T-helper 2 cell treated with Interferon-gamma antibody and Interleukin-4, amounts not matched to agents 5 μg/mL and 100 μg/mL, for 36 hours (primary cell): ENCODE measurements at regions not wholly inside any gene's neighbourhood (a gene's known extent, or its start where the extent isn't known, plus 50 kb on each side); places are given as distances from the start of the nearest gene placed in this dataset.

Experiments used
- DNase-seq: peaks from one replicate; pipeline ENCODE4 v3.0.0; 2021; ENCODE audit warnings: low spot score
- H3K27ac Mint-ChIP-seq: one replicate; pipeline ENCODE4 v1.8.0; 2021; ENCODE audit warnings: mild to moderate bottlenecking, mixed read lengths
- H3K27me3 Mint-ChIP-seq: one replicate; pipeline ENCODE4 v1.8.0; 2021; ENCODE audit warnings: low read depth, mixed read lengths
- H3K36me3 Mint-ChIP-seq: one replicate; pipeline ENCODE4 v1.8.0; 2021; ENCODE audit warnings: low read depth, mixed read lengths
- H3K4me1 Mint-ChIP-seq: one replicate; pipeline ENCODE4 v1.8.0; 2021; ENCODE audit warnings: low read depth, mixed read lengths
- H3K4me3 Mint-ChIP-seq: one replicate; pipeline ENCODE4 v1.8.0; 2022; ENCODE audit warnings: mild to moderate bottlenecking, moderate library complexity, mixed read lengths
- H3K9me3 Mint-ChIP-seq: one replicate; pipeline ENCODE4 v1.8.0; 2021; ENCODE audit warnings: mixed read lengths

DNA sequence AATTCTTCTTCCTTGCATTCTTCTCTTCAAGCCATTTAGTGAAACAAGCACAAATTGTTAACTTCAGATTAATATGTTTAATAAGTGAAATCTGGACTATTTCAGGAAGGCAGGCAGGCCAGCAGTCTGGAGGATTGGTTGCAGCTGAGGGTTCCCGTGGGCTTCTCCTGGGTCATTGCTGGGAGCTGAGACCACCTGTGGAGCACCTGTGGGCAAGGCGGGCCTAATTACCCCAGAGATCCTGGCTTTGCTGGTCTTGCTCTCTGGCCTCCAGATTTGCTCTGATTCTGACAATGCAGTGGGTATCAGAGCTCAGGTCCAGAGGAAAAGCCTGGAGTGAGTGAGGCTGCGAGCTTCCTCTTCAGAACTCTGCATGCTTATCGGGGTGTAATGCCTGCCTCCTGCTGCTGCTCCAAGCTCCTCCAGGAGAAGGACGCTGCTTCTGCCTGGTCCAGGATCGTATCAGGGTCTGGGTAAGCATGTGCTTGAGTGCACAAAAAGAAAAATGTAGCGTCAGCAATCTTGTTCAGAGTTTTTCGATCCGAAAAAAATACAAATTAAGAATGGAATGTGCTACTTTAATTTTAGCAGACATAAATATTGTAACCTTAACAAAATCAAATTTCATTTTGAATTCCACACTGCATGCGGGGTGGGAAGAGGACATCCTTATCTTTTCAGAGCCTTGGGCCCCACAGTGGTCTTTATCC, 93.8 kb downstream of the TMEM30B start:
- Mint-ChIP-seq H3K36me3 (no peaks in the 10 kb centered on the region), H3K9me3 (no peaks in the 10 kb centered on the region), H3K4me1 (peaks cover 23% of the 10 kb centered on the region), H3K27ac (no peak overlapping the region), H3K27me3 (peaks cover 34% of the 10 kb centered on the region), H3K4me3 (no peak overlapping the region)
- no peak for DNase-seq

DNA sequence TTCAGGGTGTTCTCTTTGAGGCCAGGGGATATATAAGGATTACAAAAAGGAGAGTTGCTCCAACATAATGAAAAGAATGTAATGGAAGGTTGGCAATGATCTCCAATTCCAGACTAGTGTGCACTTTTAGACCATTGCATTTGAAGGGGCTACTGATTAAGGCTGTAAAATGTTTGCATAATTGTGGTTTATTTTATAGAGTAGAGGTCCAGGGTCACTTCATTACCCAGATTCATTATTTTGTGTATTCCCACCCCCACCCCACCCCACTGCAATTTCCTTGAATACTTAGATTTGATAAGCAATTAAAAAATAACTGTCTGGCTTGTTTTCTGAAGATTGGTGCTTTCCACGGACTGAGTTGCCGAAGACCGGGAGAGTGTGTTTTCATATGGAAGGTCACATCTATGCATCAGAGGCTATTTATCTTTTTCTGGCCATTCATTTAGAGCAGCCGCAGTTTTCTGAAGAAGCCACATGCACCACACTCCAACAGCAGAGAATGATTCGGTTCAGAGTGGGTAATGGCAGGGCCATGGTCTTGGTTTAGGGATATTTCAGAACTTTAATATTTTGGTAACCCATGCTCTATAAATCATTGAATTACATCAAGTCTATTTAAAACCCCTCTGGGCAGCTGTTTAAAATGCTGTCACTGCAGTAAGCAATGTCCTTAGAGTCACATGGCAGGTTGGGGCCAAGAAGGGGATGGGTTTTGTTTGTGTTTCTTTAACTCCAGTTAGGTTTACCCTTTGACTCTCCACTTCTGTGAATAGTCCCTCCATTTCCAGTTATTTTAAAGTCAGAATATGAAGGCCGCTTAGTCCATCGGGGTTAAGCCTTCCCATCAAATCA, 94.6 kb downstream of the TMEM30B start:
- no peaks in the 10 kb centered on the region for H3K36me3 Mint-ChIP-seq
- H3K4me1 Mint-ChIP-seq, result peaks cover 23% of the 10 kb centered on the region
- no peak overlapping the region for H3K27ac Mint-ChIP-seq
- no peaks in the 10 kb centered on the region for H3K9me3 Mint-ChIP-seq
- no peak overlapping the region for H3K4me3 Mint-ChIP-seq
- no peak for DNase-seq
- H3K27me3 Mint-ChIP-seq, result peaks cover 27% of the 10 kb centered on the region

DNA sequence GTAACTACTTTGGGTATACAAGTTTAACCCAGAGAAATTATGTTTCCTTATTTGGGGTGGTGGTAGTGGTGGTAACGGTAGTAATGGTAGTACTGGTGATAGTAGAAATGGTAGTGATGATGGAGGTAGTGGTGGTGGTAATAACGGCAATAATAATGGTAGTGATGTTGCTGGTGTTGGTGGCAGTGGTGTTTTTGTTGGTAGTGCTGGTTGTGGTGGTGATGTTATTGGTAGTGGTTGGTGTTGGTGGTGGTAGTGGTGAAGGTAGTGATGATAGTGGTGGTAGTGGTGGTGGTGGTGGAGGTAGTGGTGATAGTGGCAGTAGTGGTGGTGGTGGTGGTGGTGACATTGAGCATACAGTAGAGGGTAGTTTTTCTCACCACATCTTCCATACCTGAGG, 95.6 kb downstream of the TMEM30B start:
- Mint-ChIP-seq H3K4me1 (peaks cover 23% of the 10 kb centered on the region), H3K36me3 (no peaks in the 10 kb centered on the region), H3K9me3 (no peaks in the 10 kb centered on the region), H3K27ac (no peak overlapping the region), H3K4me3 (no peak overlapping the region), H3K27me3 (peaks cover 20% of the 10 kb centered on the region)
- DNase-seq, result no peak

DNA sequence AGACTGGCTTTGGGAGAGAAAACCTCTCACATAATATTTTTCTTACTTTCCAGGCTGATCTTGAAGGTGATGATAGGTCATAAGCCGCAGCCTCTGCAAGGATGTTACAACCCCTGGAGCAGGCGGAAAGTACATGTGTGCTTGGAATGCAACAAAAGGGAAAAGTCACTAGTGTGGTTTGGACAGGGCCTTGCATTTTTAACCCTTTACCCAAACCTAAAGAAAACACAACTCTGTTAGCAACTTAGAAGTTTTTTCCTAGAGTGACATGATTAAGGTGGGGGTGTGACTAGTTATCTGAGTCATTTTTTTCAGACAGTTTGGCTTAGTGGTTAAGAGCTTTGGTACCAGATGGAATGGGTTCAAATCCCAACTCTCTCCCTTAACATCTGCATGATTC, 97.0 kb downstream of the TMEM30B start:
- H3K36me3 Mint-ChIP-seq, result no peaks in the 10 kb centered on the region
- no peak for DNase-seq
- no peak overlapping the region for H3K27ac Mint-ChIP-seq
- H3K4me1 Mint-ChIP-seq, result peaks cover 17% of the 10 kb centered on the region
- H3K27me3 Mint-ChIP-seq, result peaks cover 7% of the 10 kb centered on the region
- H3K4me3 Mint-ChIP-seq, result no peak overlapping the region
- no peaks in the 10 kb centered on the region for H3K9me3 Mint-ChIP-seq

DNA sequence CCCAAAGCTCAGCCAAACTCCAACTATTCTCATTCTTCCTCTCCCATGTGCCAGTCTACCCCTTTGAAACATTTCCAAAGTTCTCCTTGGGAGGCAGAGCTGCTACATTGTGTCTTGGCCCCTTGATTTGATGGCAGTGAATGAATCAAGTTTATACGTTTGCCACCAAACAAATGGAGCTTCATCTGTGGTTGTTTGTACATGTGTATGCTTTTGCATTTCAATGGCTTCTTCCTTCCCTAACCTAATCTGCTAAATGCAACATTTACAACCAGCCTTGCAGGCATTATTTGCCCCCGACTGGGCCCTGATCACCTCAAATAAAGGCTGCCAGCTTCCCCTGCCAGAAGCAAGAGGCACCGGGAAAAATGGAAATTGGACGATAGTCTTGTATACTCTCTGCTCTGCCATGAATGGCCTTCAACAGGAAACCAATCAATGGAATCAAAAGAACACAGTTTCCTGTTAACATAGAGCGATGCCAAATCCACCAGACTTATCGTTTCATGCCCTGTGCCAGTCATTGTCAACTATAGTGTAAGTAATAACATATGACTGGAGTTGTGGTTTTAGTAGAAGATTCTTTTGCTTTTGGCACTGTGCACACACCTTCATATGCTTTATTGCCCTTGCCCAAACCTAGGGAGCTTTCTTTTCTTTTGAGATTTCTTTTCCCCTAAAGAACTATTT, 97.8 kb downstream of the TMEM30B start:
- H3K9me3 Mint-ChIP-seq, result no peaks in the 10 kb centered on the region
- H3K27me3 Mint-ChIP-seq, result peaks cover 6% of the 10 kb centered on the region
- DNase-seq, result no peak
- peaks cover 2% of the 10 kb centered on the region for H3K36me3 Mint-ChIP-seq
- H3K27ac Mint-ChIP-seq, result no peak overlapping the region
- H3K4me1 Mint-ChIP-seq, result peaks cover 22% of the 10 kb centered on the region
- no peak overlapping the region for H3K4me3 Mint-ChIP-seq

DNA sequence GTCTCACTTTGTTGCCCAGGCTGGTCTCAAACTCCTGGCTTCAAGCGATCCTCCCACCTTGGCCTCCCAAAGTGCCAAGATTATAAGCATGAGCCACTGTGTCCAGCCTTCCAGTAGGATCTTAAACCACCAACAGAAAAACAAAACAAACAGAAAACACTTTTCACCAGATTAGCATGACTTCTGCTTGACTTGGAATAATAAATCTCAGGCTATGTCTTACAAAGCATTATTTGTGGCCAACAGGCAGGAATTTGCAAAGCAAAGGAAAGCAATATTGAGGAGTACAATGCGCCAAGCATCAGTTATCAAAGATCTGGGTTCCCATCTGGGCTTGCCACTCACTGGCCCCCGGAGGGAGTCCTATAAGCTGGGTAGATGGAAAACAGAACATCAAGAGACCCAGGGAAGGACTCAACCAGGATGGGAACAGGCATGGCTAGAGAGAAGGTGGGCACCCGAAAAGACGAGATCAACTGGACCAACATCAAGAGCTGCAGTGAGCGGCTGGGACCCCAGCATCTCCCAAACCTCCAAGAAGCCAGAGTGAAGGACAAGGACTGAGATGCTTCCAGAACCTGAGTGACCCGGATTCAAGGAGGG, 101.2 kb downstream of the TMEM30B start:
- Mint-ChIP-seq H3K9me3 (no peaks in the 10 kb centered on the region), H3K36me3 (peaks cover 2% of the 10 kb centered on the region), H3K27me3 (no peaks in the 10 kb centered on the region), H3K27ac (no peak overlapping the region), H3K4me1 (peaks cover 34% of the 10 kb centered on the region), H3K4me3 (no peak overlapping the region)
- DNase-seq, result no peak

DNA sequence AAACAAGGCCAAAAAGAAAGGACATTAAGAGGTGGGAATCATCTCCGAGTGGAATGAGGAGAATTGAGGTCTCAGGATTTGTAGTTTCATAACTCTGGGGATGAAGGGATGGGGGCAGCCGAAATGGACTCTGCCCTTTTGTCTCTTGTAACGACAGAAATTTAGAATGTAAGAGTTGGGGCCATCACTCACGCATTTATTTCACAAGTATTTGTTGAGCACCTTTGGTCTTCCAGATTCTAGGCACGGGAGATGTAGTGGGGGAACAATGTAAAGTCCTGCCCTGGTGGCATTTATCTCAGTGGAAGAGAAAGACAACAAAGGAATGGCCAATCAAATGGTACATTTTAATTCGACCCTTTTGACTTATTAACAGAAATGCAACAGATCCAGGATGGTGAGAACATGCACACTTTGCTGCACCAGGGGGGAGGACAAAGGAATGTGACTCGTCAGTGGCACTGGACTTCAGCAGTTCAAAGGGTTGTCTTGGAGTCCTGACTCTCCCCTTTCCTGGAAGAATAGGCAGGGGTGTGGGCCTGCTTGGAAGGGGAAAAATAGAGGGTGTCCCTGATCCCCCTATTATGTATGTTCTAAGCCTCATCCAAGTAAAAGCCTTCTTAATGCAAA, 102.0 kb downstream of the TMEM30B start:
- H3K4me3 Mint-ChIP-seq, result peak overlapping the region; percentile 71
- no peak for DNase-seq
- H3K27me3 Mint-ChIP-seq, result no peaks in the 10 kb centered on the region
- peak overlapping the region; percentile 49 for H3K27ac Mint-ChIP-seq
- H3K9me3 Mint-ChIP-seq, result no peaks in the 10 kb centered on the region
- peaks cover 37% of the 10 kb centered on the region for H3K4me1 Mint-ChIP-seq
- peaks cover 2% of the 10 kb centered on the region for H3K36me3 Mint-ChIP-seq

DNA sequence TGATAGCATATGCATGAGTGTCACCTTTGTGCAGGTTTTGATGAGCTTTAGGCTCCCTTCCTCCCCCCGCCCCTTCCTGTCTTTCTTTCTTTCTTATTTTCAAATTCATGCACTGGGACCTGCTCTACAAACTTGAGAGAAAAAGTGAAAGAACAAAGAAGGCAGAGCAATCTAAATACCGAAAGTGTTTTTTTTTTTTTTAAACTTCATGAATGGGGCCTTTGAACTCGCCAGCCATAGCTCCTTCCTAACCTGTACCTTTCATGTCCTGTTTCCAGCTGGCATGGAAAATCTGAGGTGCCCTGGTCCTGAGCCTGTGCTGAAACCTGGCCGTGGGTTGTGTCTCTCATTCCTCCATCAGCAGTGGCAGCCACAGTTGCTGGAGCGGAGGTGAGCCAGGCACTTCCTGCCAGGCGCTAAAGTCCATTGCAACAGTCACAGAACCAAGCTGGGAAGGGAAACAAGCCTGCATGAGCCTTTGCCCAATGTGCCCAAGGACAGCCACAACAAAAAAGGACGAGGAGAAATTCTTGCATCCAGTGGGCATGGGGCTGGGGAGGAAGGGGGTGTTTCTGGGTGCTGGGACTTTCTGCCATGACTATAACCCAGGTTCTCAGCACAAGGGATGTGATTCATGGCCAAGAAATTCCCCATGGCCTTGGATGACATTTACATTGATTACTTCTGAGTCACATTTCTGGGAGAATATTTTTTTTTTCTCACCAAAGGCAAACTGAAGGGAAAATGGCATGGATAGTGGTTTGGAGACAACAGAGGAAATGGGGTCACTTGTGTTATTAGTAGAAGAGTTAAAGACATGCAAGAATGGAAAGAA, 102.7 kb downstream of the TMEM30B start:
- H3K4me1 Mint-ChIP-seq, result peaks cover 32% of the 10 kb centered on the region
- peak overlapping the region; percentile 74 for H3K27ac Mint-ChIP-seq
- no peaks in the 10 kb centered on the region for H3K27me3 Mint-ChIP-seq
- H3K36me3 Mint-ChIP-seq, result peaks cover 2% of the 10 kb centered on the region
- peak overlapping the region; percentile 71 for H3K4me3 Mint-ChIP-seq
- peak; percentile 62 for DNase-seq
- H3K9me3 Mint-ChIP-seq, result no peaks in the 10 kb centered on the region

DNA sequence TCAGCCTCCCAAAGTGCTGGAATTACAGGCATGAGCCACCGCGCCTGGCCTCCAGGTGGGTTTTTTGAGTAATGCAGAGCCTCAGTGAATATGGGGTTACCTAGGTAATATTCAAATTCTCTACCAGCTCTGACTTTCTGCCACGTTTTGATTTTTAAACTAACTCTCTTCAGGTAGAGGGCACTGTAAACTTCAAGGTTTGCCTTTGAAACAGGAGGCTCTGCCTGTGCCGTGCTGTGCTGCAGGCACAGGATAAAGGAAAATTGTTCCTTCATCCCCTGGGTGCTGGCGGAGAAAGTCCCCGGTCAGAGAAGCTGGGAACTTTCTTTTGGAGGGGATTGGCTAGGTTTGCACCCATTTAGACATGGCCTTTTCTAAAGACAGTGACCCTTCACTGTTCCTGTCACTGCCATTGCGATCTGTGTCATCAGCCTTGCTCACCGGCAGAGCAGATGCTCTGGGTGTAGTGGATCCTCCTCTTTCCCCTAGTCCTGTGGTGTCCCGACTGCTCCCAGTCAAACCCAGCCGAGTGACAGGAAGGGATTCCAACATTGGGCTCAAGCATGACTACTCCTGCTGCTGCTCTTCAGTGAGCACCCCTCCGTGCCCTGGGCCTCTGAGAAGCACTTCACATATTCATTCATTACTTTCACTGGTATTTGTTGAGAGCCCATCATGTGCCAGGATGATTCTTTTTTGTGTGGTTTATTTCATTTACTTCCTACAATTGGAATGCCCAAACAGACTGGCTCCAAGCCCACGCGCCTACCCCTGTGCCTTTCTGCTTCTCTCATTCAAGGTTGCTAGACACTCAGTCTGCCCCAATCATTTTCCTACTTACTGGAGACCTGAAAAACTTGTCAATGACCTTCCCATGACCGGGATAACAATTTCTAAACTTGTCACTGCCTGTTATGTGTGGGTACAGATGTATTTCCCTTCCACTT, 103.6 kb downstream of the TMEM30B start:
- H3K4me1 Mint-ChIP-seq, result peaks cover 27% of the 10 kb centered on the region
- peaks cover 4% of the 10 kb centered on the region for H3K36me3 Mint-ChIP-seq
- peaks cover 8% of the 10 kb centered on the region for H3K9me3 Mint-ChIP-seq
- no peak for DNase-seq
- peak overlapping the region; percentile 71 for H3K4me3 Mint-ChIP-seq
- H3K27ac Mint-ChIP-seq, result peak overlapping the region; percentile 74
- no peaks in the 10 kb centered on the region for H3K27me3 Mint-ChIP-seq

DNA sequence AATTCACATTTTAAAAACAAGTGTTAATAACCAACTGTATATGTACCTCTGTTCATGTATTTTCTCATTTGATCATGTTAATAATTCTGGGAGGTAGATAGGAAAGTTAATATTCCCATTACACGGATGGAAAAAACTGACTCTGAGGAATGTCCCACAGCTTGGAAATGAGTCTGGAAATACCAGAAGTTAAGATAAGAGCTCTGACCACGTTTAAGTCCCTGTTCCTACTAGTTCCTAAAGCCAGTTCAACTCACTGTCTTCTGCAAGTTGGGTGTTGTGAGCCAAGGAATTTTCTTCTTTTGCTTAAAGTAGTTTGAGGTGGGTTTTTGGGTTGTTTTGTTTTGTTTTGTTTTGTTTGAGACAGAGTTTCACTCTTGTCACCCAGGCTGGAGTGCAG, 104.5 kb downstream of the TMEM30B start:
- peaks cover 4% of the 10 kb centered on the region for H3K36me3 Mint-ChIP-seq
- H3K27ac Mint-ChIP-seq, result no peak overlapping the region
- H3K4me1 Mint-ChIP-seq, result peaks cover 27% of the 10 kb centered on the region
- DNase-seq, result no peak
- H3K9me3 Mint-ChIP-seq, result peaks cover 11% of the 10 kb centered on the region
- H3K27me3 Mint-ChIP-seq, result no peaks in the 10 kb centered on the region
- no peak overlapping the region for H3K4me3 Mint-ChIP-seq

DNA sequence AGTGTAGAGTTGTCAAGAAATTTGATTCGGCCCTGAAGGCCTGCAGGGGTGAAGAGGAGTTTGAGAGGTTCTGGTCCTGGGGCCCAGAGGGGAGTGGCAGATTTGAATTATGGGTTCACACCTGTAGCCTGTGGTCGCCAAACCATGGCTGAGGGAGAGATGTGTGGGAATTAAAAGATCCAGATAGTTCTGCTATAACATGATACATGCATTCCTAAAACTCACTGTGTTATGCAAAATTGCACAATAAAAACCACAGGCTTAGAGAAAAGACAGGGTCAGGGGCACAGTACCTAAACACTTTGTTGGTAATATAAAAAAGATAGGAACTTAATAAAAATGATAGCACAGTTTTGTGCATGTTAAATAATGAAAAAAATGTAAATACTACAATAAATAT, 106.2 kb downstream of the TMEM30B start:
- Mint-ChIP-seq H3K9me3 (peaks cover 12% of the 10 kb centered on the region), H3K4me3 (peak overlapping the region; percentile 0), H3K4me1 (peaks cover 27% of the 10 kb centered on the region), H3K27me3 (no peaks in the 10 kb centered on the region), H3K27ac (peak overlapping the region; percentile 27), H3K36me3 (peaks cover 5% of the 10 kb centered on the region)
- DNase-seq, result no peak

DNA sequence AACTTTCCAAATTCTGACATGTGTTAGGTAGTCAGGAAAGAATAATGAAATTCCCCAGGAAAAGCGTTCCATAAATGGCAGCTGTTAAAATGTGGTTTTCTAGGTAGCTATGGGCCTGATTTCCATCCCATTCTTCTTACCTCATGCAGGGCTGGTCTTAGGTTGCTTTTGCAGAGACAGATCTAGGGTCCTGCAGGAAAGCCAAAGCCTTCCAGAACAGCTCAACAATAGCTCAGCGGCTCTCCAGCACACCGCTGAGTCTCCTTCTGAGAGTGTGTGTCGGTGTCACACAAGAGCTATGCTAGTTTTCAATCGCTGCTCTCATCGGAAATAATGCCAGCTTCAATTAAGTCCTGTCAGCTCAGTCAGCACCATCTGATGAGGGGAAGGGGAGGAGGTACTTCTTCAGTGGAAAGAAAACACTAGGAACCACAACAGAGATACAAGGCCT, 106.7 kb downstream of the TMEM30B start:
- no peak for DNase-seq
- no peaks in the 10 kb centered on the region for H3K27me3 Mint-ChIP-seq
- H3K9me3 Mint-ChIP-seq, result peaks cover 15% of the 10 kb centered on the region
- H3K4me1 Mint-ChIP-seq, result peaks cover 27% of the 10 kb centered on the region
- H3K27ac Mint-ChIP-seq, result peak overlapping the region; percentile 27
- peak overlapping the region; percentile 0 for H3K4me3 Mint-ChIP-seq
- peaks cover 5% of the 10 kb centered on the region for H3K36me3 Mint-ChIP-seq
